ENCODE measurements at regions not wholly inside any gene's neighbourhood (a gene's known extent, or its start where the extent isn't known, plus 50 kb on each side); places are given as distances from the start of the nearest gene placed in this dataset.

DNA sequence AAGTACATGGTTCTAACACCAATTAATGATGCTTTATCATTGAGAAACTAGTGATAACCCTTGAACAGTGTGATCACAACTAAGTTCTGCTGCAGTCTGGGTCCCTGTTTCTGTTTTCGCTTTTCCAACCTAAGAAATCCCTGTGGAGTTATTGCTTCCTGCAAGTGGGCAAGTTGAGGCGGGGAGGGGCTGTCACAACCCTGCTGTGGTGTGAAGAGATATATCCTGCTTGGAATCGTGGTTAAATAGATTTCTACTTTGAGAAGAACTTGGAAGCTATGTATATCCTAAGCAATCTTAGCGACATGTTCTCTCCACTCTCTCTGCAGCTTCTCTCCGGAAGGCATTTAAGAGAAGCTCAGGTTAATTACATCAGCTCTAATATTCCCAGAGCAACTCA is 1223.6 kb downstream of the EPHA7 start:
- H3K9me3 ChIP-seq: no peaks in the 10 kb centered on the region
- no peak overlapping the region for H3K4me3 ChIP-seq
- H3K27ac ChIP-seq: no peak overlapping the region
- no peaks in the 10 kb centered on the region for H3K36me3 ChIP-seq
- DNase-seq (ENCODE audit: low spot score) (no peak), ATAC-seq (ENCODE audit: insufficient number of reproducible peaks, low FRiP score, low read depth) (no peak)
- TF ChIP-seq, protein P1, sequence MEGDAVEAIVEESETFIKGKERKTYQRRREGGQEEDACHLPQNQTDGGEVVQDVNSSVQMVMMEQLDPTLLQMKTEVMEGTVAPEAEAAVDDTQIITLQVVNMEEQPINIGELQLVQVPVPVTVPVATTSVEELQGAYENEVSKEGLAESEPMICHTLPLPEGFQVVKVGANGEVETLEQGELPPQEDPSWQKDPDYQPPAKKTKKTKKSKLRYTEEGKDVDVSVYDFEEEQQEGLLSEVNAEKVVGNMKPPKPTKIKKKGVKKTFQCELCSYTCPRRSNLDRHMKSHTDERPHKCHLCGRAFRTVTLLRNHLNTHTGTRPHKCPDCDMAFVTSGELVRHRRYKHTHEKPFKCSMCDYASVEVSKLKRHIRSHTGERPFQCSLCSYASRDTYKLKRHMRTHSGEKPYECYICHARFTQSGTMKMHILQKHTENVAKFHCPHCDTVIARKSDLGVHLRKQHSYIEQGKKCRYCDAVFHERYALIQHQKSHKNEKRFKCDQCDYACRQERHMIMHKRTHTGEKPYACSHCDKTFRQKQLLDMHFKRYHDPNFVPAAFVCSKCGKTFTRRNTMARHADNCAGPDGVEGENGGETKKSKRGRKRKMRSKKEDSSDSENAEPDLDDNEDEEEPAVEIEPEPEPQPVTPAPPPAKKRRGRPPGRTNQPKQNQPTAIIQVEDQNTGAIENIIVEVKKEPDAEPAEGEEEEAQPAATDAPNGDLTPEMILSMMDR (IDR thresholded peaks at IDR 0.05): no peak
- no peaks in the 10 kb centered on the region for H3K27me3 ChIP-seq (replicated peaks; ENCODE audit: insufficient read depth)
- H3K4me1 ChIP-seq (ENCODE audit: control insufficient read depth in 1 of 2, low read depth in 2 of 2): no peaks in the 10 kb centered on the region

DNA sequence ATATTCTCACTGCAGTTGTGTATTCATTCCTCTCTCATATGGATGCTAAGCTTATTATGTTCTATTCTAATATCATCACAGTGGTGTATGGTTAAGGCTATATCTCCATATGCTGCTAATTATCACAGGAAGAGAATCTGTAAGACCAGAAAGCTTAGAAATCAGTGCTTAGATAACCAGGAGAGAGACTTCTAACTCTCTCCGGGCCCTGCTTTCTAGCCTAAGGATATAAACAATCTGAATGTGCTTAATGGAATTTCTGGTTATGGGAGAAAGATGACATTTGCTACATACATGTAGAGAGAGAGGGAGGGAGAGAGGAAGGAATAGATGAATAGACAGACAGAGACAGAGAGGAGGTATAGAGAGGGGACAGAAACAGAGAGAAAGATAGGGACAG is 1231.3 kb downstream of the EPHA7 start:
- Histone ChIP-seq H3K27me3 (replicated peaks; ENCODE audit: insufficient read depth) (no peaks in the 10 kb centered on the region), H3K4me3 (no peak overlapping the region), H3K4me1 (ENCODE audit: control insufficient read depth in 1 of 2, low read depth in 2 of 2) (peaks cover 0 to 6% of the 10 kb centered on the region in 2 donors), H3K36me3 (no peaks in the 10 kb centered on the region), H3K9me3 (no peaks in the 10 kb centered on the region), H3K27ac (no peak overlapping the region)
- DNase-seq (ENCODE audit: low spot score): no peak
- ATAC-seq (ENCODE audit: insufficient number of reproducible peaks, low FRiP score, low read depth): no peak
- TF ChIP-seq, protein P1 (IDR thresholded peaks at IDR 0.05): no peak

DNA sequence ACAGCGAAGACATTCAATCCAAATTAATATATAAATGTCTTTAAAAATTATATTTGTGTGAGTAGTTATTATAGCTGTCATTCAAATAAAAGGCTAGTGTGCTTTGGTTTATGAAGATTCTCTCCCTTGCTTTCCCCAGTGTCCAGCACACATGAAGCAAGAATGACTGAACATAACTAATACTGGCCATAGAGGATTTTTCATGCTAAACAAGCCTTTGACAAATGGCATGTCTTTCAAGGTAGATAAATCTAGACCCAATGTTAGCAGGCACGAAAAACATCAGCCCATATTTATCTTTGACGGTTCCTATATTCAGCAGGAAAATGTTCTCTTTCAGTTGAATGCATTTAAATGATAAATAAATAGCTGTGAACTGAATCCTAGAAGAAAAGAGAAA is 1234.4 kb downstream of the EPHA7 start:
- ATAC-seq (ENCODE audit: insufficient number of reproducible peaks, low FRiP score, low read depth) (no peak), DNase-seq (ENCODE audit: low spot score) (no peak)
- Histone ChIP-seq H3K27ac (no peak overlapping the region), H3K36me3 (no peaks in the 10 kb centered on the region), H3K4me1 (ENCODE audit: control insufficient read depth in 1 of 2, low read depth in 2 of 2) (peaks cover 0 to 6% of the 10 kb centered on the region in 2 donors), H3K9me3 (no peaks in the 10 kb centered on the region), H3K27me3 (replicated peaks; ENCODE audit: insufficient read depth) (no peaks in the 10 kb centered on the region), H3K4me3 (no peak overlapping the region)
- TF ChIP-seq, protein P1 (IDR thresholded peaks at IDR 0.05): no peak

DNA sequence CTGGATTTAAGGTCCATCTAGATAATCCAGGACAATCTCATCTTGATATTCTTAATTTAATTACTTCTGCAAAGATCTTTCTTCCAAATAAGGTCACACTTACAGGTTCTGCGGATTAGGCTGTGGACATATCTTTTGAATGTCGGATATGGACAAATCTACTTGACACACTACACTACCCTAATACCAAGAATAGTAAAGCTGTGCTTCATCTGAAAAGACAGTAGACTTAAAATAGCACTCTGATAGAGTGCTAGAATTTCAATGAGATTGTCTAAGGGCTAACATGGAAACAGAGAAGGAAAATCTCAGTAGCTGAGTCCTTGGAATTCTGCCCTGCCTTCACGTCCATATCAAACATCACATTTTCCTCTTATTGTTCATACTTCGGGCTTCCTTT is 1238.0 kb downstream of the EPHA7 start:
- ATAC-seq (ENCODE audit: insufficient number of reproducible peaks, low FRiP score, low read depth) (no peak), DNase-seq (ENCODE audit: low spot score) (no peak)
- H3K27me3 ChIP-seq (replicated peaks; ENCODE audit: insufficient read depth): no peaks in the 10 kb centered on the region
- H3K27ac ChIP-seq: no peak overlapping the region
- H3K36me3 ChIP-seq: no peaks in the 10 kb centered on the region
- no peaks in the 10 kb centered on the region for H3K9me3 ChIP-seq
- TF ChIP-seq, protein P1 (IDR thresholded peaks at IDR 0.05): no peak
- no peak overlapping the region for H3K4me3 ChIP-seq
- H3K4me1 ChIP-seq (ENCODE audit: control insufficient read depth in 1 of 2, low read depth in 2 of 2): peaks cover 0 to 6% of the 10 kb centered on the region in 2 donors

DNA sequence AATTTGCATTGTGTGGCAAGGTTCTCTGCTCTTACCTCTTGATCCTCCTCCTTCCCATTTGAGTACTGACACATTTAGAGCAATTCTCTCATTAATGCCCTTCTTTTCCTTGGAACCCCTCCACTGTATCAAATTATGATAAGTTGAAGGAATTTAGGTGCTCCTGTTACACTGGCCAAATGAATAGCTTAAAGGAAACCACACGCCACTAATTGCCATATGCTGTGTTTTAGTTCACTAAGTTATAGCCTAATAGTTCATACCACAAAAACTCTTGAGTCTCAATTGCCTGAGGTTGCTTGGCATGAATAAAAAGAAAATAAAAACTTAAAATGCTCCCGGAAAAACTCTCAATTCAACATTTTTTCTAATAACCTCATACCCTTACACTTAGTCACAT is 1239.3 kb downstream of the EPHA7 start:
- H3K4me3 ChIP-seq: no peak overlapping the region
- H3K9me3 ChIP-seq: no peaks in the 10 kb centered on the region
- no peaks in the 10 kb centered on the region for H3K36me3 ChIP-seq
- DNase-seq (ENCODE audit: low spot score) (no peak), ATAC-seq (ENCODE audit: insufficient number of reproducible peaks, low FRiP score, low read depth) (no peak)
- no peak overlapping the region for H3K27ac ChIP-seq
- TF ChIP-seq, protein P1 (IDR thresholded peaks at IDR 0.05): no peak
- H3K27me3 ChIP-seq (replicated peaks; ENCODE audit: insufficient read depth): no peaks in the 10 kb centered on the region
- peaks cover 0 to 6% of the 10 kb centered on the region in 2 donors for H3K4me1 ChIP-seq (ENCODE audit: control insufficient read depth in 1 of 2, low read depth in 2 of 2)

All from thoracic aorta (tissue), 2 donors.